Liver (tissue), 8 donors: ENCODE measurements at regions not wholly inside any gene's neighbourhood (a gene's known extent, or its start where the extent isn't known, plus 50 kb on each side); places are given as distances from the start of the nearest gene placed in this dataset.

Experiments
- DNase-seq: peaks from one replicate; pipeline ENCODE4 v3.0.0-alpha.2; 2017; ENCODE audit warnings: low spot score
- H3K27ac ChIP-seq, 2 donors: one replicate each; pipeline ENCODE4 v1.7.0; 2013; ENCODE audit warnings: inconsistent platforms in 2 of 2, low read length in 2 of 2, control low read depth in 1 of 2, low read depth in 1 of 2, mild to moderate bottlenecking in 1 of 2
- H3K27me3 ChIP-seq, 4 donors: one replicate each; pipeline versions ENCODE4 v1.6.1 to v1.7.0; 2013; ENCODE audit warnings: low read length in 3 of 4, inconsistent platforms in 1 of 4, mild to moderate bottlenecking in 1 of 4, moderate library complexity in 1 of 4; ENCODE audit not compliant: control insufficient read depth in 4 of 4, insufficient read depth in 4 of 4
- H3K36me3 ChIP-seq, 4 donors: one replicate each; pipeline versions ENCODE4 v1.6.1 to v1.7.0; 2013; ENCODE audit warnings: low read length in 3 of 4, mild to moderate bottlenecking in 3 of 4, low read depth in 1 of 4, moderate library complexity in 1 of 4; ENCODE audit not compliant: control insufficient read depth in 4 of 4, insufficient read depth in 3 of 4
- H3K4me1 ChIP-seq, 4 donors: one replicate each; pipeline versions ENCODE4 v1.6.1 to v1.7.0; 2013; ENCODE audit warnings: low read length in 3 of 4, mild to moderate bottlenecking in 3 of 4, moderate library complexity in 1 of 4; ENCODE audit not compliant: control insufficient read depth in 4 of 4, insufficient read depth in 4 of 4
- H3K4me3 ChIP-seq, 3 donors: one replicate each; pipeline versions ENCODE4 v1.6.1 to v1.7.0; 2013; ENCODE audit warnings: low read length in 3 of 3, control low read depth in 1 of 3, low read depth in 1 of 3, mild to moderate bottlenecking in 1 of 3
- H3K9ac ChIP-seq, 2 donors: one replicate each; pipeline ENCODE4 v1.7.0; 2013; ENCODE audit warnings: low read length in 2 of 2, mild to moderate bottlenecking in 2 of 2, moderate library complexity in 2 of 2, control low read depth in 1 of 2, low read depth in 1 of 2
- H3K9me3 ChIP-seq, 4 donors: one replicate each; pipeline versions ENCODE4 v1.6.1 to v1.7.0; 2013; ENCODE audit warnings: low read length in 3 of 4; ENCODE audit not compliant: control insufficient read depth in 4 of 4
- EGR1 ChIP-seq, 2 donors: IDR thresholded peaks; 2 replicates each; pipeline ENCODE4 v1.6.1; 2016 to 2018; ENCODE audit warnings: antibody characterized with exemption in 2 of 2, low read depth in 2 of 2
- FOXA1 ChIP-seq: IDR thresholded peaks from 2 replicates; pipeline ENCODE4 v1.6.1; 2016; ENCODE audit warnings: antibody characterized with exemption
- GABPA ChIP-seq, 2 donors: IDR thresholded peaks in 1 of 2; conservative IDR thresholded peaks in 1 of 2; 2 replicates each; pipeline ENCODE4 v1.6.1; 2016; ENCODE audit warnings: antibody characterized with exemption in 2 of 2, mild to moderate bottlenecking in 1 of 2, moderate library complexity in 1 of 2
- NR2F2 ChIP-seq: IDR thresholded peaks from 2 replicates; pipeline ENCODE4 v1.6.1; 2016; ENCODE audit warnings: antibody characterized with exemption
- RAD21 ChIP-seq, 2 donors: IDR thresholded peaks; 2 replicates each; pipeline ENCODE4 v1.6.1; 2016; ENCODE audit warnings: antibody characterized with exemption in 2 of 2, mild to moderate bottlenecking in 2 of 2
- RXRA ChIP-seq, 2 donors: IDR thresholded peaks; 2 replicates each; pipeline ENCODE4 v1.6.1; 2017 to 2018; ENCODE audit warnings: antibody characterized with exemption in 2 of 2, mild to moderate bottlenecking in 1 of 2
- SP1 ChIP-seq: IDR thresholded peaks from 2 replicates; pipeline ENCODE4 v1.6.1; 2018; ENCODE audit warnings: antibody characterized with exemption, mild to moderate bottlenecking
- TAF1 ChIP-seq: conservative IDR thresholded peaks from 2 replicates; pipeline ENCODE4 v1.6.1; 2016; ENCODE audit warnings: antibody characterized with exemption, mild to moderate bottlenecking
- YY1 ChIP-seq: IDR thresholded peaks from 2 replicates; pipeline ENCODE4 v1.6.1; 2016; ENCODE audit warnings: antibody characterized with exemption, mild to moderate bottlenecking
- WGBS: extraction: QIAGEN DNeasy Blood & Tissue Kit; methylation state at CpG from one replicate; pipeline ENCODE4 v1.1.7; 2013; 5-methylcytosine and 5-hydroxymethylcytosine counted together
- TF ChIP-seq, protein P1 (sequence below): IDR thresholded peaks from 2 replicates; pipeline ENCODE4 v1.6.1; 2016; ENCODE audit warnings: antibody characterized with exemption
- TF ChIP-seq, protein P2 (sequence below): IDR thresholded peaks from 2 replicates; pipeline ENCODE4 v1.6.1; 2016; ENCODE audit warnings: antibody characterized with exemption
- TF ChIP-seq, protein P3 (sequence below): IDR thresholded peaks from 2 replicates; pipeline ENCODE4 v1.6.1; 2016; ENCODE audit warnings: antibody characterized with exemption, mild to moderate bottlenecking
- TF ChIP-seq, protein P4 (sequence below): fragments of 150-350 bp; IDR thresholded peaks from 2 replicates; pipeline ENCODE4 v1.5.1; 2017; ENCODE audit warnings: improper control_type of control experiment, low read depth, low read length; ENCODE audit not compliant: missing input control
- TF ChIP-seq, protein P5 (sequence below): IDR thresholded peaks from 2 replicates; pipeline ENCODE4 v1.6.1; 2016; ENCODE audit warnings: antibody characterized with exemption
- donor health status: healthy.
- donor health status: healthy.
- donor health status: healthy.
- donor health status: healthy.
- donor health status: healthy.

DNA sequence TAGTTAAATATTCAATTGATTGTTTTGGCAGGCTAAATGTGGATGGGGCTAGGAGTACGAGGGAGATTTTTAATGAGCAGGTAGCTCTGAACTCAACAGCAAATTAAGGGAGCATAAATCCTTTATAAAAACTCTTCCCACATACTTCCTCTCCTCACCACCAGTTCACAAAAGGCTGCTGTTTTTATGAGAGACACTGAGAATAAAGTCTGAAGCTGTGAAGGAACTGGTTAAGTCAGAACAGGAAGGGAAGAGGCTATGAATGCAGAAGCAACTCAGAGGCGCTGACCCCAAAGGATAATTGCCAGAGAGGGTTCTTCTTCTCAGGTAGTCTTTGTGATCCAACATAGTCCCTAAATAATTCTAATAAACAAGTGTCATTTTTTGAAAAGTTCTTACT, 406.1 kb downstream of the GPM6A start:
- no peaks in the 10 kb centered on the region for H3K36me3 ChIP-seq
- DNase-seq, result no peak
- TF ChIP-seq YY1 (no peak), EGR1 (IDR thresholded peaks at IDR 0.05; ENCODE audit: low read depth in 2 of 2) (no peak), FOXA1 (no peak), RAD21 (IDR thresholded peaks at IDR 0.05) (no peak), SP1 (no peak), NR2F2 (no peak)
- TF ChIP-seq, protein P1, sequence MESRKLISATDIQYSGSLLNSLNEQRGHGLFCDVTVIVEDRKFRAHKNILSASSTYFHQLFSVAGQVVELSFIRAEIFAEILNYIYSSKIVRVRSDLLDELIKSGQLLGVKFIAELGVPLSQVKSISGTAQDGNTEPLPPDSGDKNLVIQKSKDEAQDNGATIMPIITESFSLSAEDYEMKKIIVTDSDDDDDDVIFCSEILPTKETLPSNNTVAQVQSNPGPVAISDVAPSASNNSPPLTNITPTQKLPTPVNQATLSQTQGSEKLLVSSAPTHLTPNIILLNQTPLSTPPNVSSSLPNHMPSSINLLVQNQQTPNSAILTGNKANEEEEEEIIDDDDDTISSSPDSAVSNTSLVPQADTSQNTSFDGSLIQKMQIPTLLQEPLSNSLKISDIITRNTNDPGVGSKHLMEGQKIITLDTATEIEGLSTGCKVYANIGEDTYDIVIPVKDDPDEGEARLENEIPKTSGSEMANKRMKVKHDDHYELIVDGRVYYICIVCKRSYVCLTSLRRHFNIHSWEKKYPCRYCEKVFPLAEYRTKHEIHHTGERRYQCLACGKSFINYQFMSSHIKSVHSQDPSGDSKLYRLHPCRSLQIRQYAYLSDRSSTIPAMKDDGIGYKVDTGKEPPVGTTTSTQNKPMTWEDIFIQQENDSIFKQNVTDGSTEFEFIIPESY, result no peak
- TF ChIP-seq, protein P2, sequence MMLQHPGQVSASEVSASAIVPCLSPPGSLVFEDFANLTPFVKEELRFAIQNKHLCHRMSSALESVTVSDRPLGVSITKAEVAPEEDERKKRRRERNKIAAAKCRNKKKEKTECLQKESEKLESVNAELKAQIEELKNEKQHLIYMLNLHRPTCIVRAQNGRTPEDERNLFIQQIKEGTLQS, result no peak
- TF ChIP-seq, protein P3, sequence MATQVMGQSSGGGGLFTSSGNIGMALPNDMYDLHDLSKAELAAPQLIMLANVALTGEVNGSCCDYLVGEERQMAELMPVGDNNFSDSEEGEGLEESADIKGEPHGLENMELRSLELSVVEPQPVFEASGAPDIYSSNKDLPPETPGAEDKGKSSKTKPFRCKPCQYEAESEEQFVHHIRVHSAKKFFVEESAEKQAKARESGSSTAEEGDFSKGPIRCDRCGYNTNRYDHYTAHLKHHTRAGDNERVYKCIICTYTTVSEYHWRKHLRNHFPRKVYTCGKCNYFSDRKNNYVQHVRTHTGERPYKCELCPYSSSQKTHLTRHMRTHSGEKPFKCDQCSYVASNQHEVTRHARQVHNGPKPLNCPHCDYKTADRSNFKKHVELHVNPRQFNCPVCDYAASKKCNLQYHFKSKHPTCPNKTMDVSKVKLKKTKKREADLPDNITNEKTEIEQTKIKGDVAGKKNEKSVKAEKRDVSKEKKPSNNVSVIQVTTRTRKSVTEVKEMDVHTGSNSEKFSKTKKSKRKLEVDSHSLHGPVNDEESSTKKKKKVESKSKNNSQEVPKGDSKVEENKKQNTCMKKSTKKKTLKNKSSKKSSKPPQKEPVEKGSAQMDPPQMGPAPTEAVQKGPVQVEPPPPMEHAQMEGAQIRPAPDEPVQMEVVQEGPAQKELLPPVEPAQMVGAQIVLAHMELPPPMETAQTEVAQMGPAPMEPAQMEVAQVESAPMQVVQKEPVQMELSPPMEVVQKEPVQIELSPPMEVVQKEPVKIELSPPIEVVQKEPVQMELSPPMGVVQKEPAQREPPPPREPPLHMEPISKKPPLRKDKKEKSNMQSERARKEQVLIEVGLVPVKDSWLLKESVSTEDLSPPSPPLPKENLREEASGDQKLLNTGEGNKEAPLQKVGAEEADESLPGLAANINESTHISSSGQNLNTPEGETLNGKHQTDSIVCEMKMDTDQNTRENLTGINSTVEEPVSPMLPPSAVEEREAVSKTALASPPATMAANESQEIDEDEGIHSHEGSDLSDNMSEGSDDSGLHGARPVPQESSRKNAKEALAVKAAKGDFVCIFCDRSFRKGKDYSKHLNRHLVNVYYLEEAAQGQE, result no peak
- 55% methylated on average over 2 of the region's 2 CpGs for WGBS
- no peaks in the 10 kb centered on the region for H3K27me3 ChIP-seq
- no peak overlapping the region for H3K4me3 ChIP-seq
- no peak overlapping the region for H3K9ac ChIP-seq
- H3K27ac ChIP-seq, result no peak overlapping the region
- no peaks in the 10 kb centered on the region for H3K4me1 ChIP-seq
- peaks cover 0 to 2% (median 0%) of the 10 kb centered on the region in 4 donors for H3K9me3 ChIP-seq

DNA sequence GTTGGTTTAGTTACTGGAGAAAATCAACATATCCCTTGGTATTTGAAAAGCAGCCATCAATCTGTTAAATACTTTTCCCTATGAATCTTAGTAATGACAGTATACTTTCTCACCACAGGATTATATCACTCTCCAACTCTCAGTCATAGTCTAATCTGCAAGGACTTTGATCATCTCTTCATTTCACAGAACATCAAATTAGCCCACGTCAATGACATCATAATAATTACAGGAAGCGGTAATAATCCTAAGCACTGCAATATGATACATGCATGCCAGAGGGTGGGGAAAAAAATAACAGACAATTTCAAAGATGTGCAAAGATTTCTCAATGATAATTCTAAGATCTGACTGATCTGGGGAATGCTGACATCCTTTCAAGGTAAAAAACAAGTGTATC, 404.1 kb downstream of the GPM6A start:
- Histone ChIP-seq H3K4me3 (no peak overlapping the region), H3K27ac (no peak overlapping the region), H3K9ac (no peak overlapping the region), H3K9me3 (no peaks in the 10 kb centered on the region), H3K4me1 (no peaks in the 10 kb centered on the region), H3K36me3 (no peaks in the 10 kb centered on the region), H3K27me3 (peaks cover 0 to 2% (median 0%) of the 10 kb centered on the region in 4 donors)
- TF ChIP-seq, protein P4, sequence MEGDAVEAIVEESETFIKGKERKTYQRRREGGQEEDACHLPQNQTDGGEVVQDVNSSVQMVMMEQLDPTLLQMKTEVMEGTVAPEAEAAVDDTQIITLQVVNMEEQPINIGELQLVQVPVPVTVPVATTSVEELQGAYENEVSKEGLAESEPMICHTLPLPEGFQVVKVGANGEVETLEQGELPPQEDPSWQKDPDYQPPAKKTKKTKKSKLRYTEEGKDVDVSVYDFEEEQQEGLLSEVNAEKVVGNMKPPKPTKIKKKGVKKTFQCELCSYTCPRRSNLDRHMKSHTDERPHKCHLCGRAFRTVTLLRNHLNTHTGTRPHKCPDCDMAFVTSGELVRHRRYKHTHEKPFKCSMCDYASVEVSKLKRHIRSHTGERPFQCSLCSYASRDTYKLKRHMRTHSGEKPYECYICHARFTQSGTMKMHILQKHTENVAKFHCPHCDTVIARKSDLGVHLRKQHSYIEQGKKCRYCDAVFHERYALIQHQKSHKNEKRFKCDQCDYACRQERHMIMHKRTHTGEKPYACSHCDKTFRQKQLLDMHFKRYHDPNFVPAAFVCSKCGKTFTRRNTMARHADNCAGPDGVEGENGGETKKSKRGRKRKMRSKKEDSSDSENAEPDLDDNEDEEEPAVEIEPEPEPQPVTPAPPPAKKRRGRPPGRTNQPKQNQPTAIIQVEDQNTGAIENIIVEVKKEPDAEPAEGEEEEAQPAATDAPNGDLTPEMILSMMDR, result no peak
- TF ChIP-seq GABPA (IDR thresholded peaks at IDR 0.05 in 1 of 2, conservative IDR thresholded peaks at IDR 0.05 in 1 of 2) (no peak), RXRA (IDR thresholded peaks at IDR 0.05) (no peak), TAF1 (no peak), FOXA1 (no peak), EGR1 (IDR thresholded peaks at IDR 0.05; ENCODE audit: low read depth in 2 of 2) (no peak), RAD21 (IDR thresholded peaks at IDR 0.05) (no peak)
- TF ChIP-seq, protein P5, sequence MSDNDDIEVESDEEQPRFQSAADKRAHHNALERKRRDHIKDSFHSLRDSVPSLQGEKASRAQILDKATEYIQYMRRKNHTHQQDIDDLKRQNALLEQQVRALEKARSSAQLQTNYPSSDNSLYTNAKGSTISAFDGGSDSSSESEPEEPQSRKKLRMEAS, result no peak
- TF ChIP-seq, protein P3, result no peak
- TF ChIP-seq, protein P1, result no peak
- DNase-seq, result no peak
- 75% methylated on average over 2 of the region's 2 CpGs for WGBS
